ENCODE measurements at regions not wholly inside any gene's neighbourhood (a gene's known extent, or its start where the extent isn't known, plus 50 kb on each side); places are given as distances from the start of the nearest gene placed in this dataset.

DNA sequence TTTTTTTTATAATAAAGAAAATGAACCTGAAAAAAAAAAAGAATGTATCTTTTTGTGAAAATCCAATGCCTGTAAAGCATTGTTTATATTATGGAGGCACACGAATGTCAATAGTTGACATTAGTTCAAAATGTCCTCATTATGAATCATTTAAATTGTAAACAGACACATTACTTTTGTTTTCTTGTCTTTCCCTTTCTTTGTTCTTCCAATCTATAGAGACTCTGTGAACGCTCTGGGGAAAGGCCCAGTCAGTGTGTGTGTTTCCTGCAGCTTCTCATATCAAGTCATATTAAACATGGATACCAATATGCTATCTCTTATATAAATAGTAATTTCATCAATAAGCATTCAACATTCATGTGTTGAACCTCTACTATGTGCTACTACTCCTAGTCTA, 193.1 kb downstream of the KCTD12 start:
- TF ChIP-seq, protein P1, sequence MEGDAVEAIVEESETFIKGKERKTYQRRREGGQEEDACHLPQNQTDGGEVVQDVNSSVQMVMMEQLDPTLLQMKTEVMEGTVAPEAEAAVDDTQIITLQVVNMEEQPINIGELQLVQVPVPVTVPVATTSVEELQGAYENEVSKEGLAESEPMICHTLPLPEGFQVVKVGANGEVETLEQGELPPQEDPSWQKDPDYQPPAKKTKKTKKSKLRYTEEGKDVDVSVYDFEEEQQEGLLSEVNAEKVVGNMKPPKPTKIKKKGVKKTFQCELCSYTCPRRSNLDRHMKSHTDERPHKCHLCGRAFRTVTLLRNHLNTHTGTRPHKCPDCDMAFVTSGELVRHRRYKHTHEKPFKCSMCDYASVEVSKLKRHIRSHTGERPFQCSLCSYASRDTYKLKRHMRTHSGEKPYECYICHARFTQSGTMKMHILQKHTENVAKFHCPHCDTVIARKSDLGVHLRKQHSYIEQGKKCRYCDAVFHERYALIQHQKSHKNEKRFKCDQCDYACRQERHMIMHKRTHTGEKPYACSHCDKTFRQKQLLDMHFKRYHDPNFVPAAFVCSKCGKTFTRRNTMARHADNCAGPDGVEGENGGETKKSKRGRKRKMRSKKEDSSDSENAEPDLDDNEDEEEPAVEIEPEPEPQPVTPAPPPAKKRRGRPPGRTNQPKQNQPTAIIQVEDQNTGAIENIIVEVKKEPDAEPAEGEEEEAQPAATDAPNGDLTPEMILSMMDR (IDR thresholded peaks at IDR 0.05) = no peak
- TF ChIP-seq EP300 (IDR thresholded peaks at IDR 0.05) (no peak), POLR2A (IDR thresholded peaks at IDR 0.05) (no peak)

Measured in ovary (tissue), 3 donors.